T-cell (primary cell): ENCODE measurements at regions not wholly inside any gene's neighbourhood (a gene's known extent, or its start where the extent isn't known, plus 50 kb on each side); places are given as distances from the start of the nearest gene placed in this dataset.

Experiments used
- ATAC-seq, 4 experiments: fragments of 200-7000 bp in 3 of 4; fragments of 150-1000 bp in 1 of 4; cut with Tn5 transposase; replicated peaks in 1 of 4; 1 replicate in 3 of 4; 2 replicates in 1 of 4; pipeline ENCODE4 v1.10.0; 2021; ENCODE audit warnings: moderate library complexity in 3 of 4, mild to moderate bottlenecking in 2 of 4, moderate number of reproducible peaks in 1 of 4
- CTCF ChIA-PET, 2 donors: fragments of 300-600 bp; sonication (Branson Sonifier 250); formaldehyde crosslinking; loops; one replicate each; lab custom pipeline; 2022; ENCODE audit warnings: antibody characterized with exemption in 2 of 2; lab: Charles Lee
- POLR2A ChIA-PET, 2 donors: fragments of 300-600 bp; sonication (Branson Sonifier 250); formaldehyde crosslinking; loops; one replicate each; lab custom pipeline; 2022; ENCODE audit warnings: antibody characterized with exemption in 2 of 2; lab: Charles Lee
- DNase-seq, 35 experiments: peaks; one replicate each; pipeline versions ENCODE4 v3.0.0 to v3.0.0-alpha.2; 2013 to 2023
- H3K27ac ChIP-seq: one replicate; pipeline ENCODE4 v1.5.1; 2013; ENCODE audit warnings: low read length
- H3K27me3 ChIP-seq, 2 experiments: replicated peaks in 1 of 2; 1 replicate in 1 of 2; 2 replicates in 1 of 2; pipeline versions ENCODE4 v1.6.1 to v1.7.0; 2013; ENCODE audit warnings: low read length in 1 of 2, mixed read lengths in 1 of 2; ENCODE audit not compliant: control insufficient read depth in 2 of 2, insufficient read depth in 2 of 2; ENCODE audit errors: extremely low read depth in 1 of 2
- H3K36me3 ChIP-seq, 2 donors: 1 replicate in 1 of 2; 2 replicates in 1 of 2; pipeline versions ENCODE4 v1.6.1 to v1.7.0; 2013; ENCODE audit warnings: low read length in 1 of 2; ENCODE audit not compliant: control insufficient read depth in 2 of 2, insufficient read depth in 1 of 2; ENCODE audit errors: extremely low read depth in 1 of 2
- H3K4me1 ChIP-seq, 2 experiments: 1 replicate in 1 of 2; 2 replicates in 1 of 2; pipeline versions ENCODE4 v1.6.1 to v1.7.0; 2013; ENCODE audit warnings: low read length in 2 of 2, mixed read lengths in 1 of 2; ENCODE audit not compliant: insufficient read depth in 2 of 2, control insufficient read depth in 1 of 2; ENCODE audit errors: extremely low read depth in 1 of 2
- H3K4me3 ChIP-seq, 2 donors: 1 replicate in 1 of 2; 2 replicates in 1 of 2; pipeline versions ENCODE4 v1.5.1 to v1.7.0; 2013; ENCODE audit warnings: mild to moderate bottlenecking in 2 of 2, low read length in 1 of 2, moderate library complexity in 1 of 2; ENCODE audit not compliant: control insufficient read depth in 1 of 2; ENCODE audit errors: extremely low read depth in 1 of 2
- H3K9me3 ChIP-seq: 2 replicates; pipeline ENCODE4 v1.7.0; 2013
- H3K27ac Mint-ChIP-seq, 2 donors: one replicate each; pipeline ENCODE4 v1.8.0; 2020 to 2021; ENCODE audit warnings: mild to moderate bottlenecking in 2 of 2, mixed read lengths in 2 of 2
- H3K27me3 Mint-ChIP-seq, 2 donors: one replicate each; pipeline ENCODE4 v1.8.0; 2021 to 2022; ENCODE audit warnings: mixed read lengths in 2 of 2
- H3K36me3 Mint-ChIP-seq: one replicate; pipeline ENCODE4 v1.8.0; 2021; ENCODE audit warnings: mixed read lengths
- H3K4me1 Mint-ChIP-seq, 3 donors: one replicate each; pipeline ENCODE4 v1.8.0; 2020 to 2022; ENCODE audit warnings: mixed read lengths in 3 of 3, mild to moderate bottlenecking in 1 of 3
- H3K4me3 Mint-ChIP-seq, 3 donors: one replicate each; pipeline ENCODE4 v1.8.0; 2020 to 2022; ENCODE audit warnings: mild to moderate bottlenecking in 3 of 3, mixed read lengths in 3 of 3, moderate library complexity in 3 of 3
- H3K9me3 Mint-ChIP-seq, 3 donors: one replicate each; pipeline ENCODE4 v1.8.0; 2020 to 2022; ENCODE audit warnings: mixed read lengths in 3 of 3
- WGBS: methylation state at CpG from one replicate; pipeline ENCODE4 v1.1.5; 2013; ENCODE audit warnings: missing lambda C conversion rate; ENCODE audit not compliant: insufficient coverage; 5-methylcytosine and 5-hydroxymethylcytosine counted together

DNA sequence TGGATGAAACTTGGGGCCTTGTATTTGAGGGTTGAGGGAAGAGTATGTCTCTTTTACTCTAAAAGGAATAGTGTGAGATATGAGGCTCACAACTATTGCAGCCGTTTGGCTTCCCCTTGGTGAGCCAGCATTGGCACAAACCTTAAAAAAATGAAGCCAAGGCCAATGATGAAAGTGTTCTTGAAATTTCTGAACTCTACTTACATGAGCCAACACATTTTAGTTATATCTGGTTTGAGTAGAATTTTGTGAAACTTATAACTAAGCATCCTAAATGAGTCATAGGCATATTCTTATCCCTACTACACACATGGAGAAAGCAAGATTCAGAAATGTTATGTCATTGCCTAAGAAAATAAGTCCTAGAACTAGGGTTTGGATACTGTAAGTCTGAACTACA lies 55.3 kb upstream of the ACSS3 start:
- Mint-ChIP-seq H3K4me3 (no peak overlapping the region), H3K9me3 (peaks cover 0 to 4% (median 0%) of the 10 kb centered on the region in 3 donors), H3K4me1 (no peaks in the 10 kb centered on the region), H3K27me3 (no peaks in the 10 kb centered on the region), H3K27ac (no peak overlapping the region), H3K36me3 (no peaks in the 10 kb centered on the region)
- Histone ChIP-seq H3K27ac (no peak overlapping the region), H3K4me1 (no peaks in the 10 kb centered on the region), H3K9me3 (no peaks in the 10 kb centered on the region), H3K27me3 (no peaks in the 10 kb centered on the region), H3K36me3 (no peaks in the 10 kb centered on the region), H3K4me3 (no peak overlapping the region)
- ChIA-PET POLR2A (no interaction called here), CTCF (no interaction called here)
- DNase-seq (no peak), ATAC-seq (no peak)
- WGBS = no CpG with 5 or more reads among the region's 1 CpG

DNA sequence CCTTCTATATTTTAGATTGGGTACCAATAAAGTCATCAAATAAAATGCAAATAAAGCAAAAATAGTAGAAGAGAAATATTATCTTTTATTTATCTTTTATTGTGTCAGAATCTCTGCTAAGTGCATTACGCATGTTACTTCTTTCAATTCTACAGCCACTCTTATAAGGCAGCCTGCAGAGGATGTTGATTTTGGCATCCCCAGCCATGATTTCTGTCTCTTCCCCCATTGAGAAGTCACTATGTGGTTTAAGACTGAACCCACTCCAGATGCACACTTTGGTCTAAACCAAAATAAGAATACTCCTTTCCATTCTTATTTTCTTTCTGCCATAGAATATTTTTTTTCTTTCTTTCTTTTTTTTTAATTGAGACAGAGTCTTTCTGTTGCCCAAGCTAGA lies 56.0 kb upstream of the ACSS3 start:
- ATAC-seq = no peak
- H3K4me1 ChIP-seq = no peaks in the 10 kb centered on the region
- ChIA-PET POLR2A (no interaction called here), CTCF (no interaction called here)
- peaks cover 0 to 4% (median 0%) of the 10 kb centered on the region in 3 donors for H3K9me3 Mint-ChIP-seq
- H3K27ac ChIP-seq = no peak overlapping the region
- H3K4me3 Mint-ChIP-seq = no peak overlapping the region
- no peaks in the 10 kb centered on the region for H3K36me3 Mint-ChIP-seq
- WGBS = no CpG with 5 or more reads among the region's 1 CpG
- H3K27me3 Mint-ChIP-seq = no peaks in the 10 kb centered on the region
- no peaks in the 10 kb centered on the region for H3K36me3 ChIP-seq
- H3K27me3 ChIP-seq = no peaks in the 10 kb centered on the region
- DNase-seq = no peak
- no peaks in the 10 kb centered on the region for H3K9me3 ChIP-seq
- H3K4me1 Mint-ChIP-seq = no peaks in the 10 kb centered on the region
- no peak overlapping the region for H3K4me3 ChIP-seq
- H3K27ac Mint-ChIP-seq = no peak overlapping the region

DNA sequence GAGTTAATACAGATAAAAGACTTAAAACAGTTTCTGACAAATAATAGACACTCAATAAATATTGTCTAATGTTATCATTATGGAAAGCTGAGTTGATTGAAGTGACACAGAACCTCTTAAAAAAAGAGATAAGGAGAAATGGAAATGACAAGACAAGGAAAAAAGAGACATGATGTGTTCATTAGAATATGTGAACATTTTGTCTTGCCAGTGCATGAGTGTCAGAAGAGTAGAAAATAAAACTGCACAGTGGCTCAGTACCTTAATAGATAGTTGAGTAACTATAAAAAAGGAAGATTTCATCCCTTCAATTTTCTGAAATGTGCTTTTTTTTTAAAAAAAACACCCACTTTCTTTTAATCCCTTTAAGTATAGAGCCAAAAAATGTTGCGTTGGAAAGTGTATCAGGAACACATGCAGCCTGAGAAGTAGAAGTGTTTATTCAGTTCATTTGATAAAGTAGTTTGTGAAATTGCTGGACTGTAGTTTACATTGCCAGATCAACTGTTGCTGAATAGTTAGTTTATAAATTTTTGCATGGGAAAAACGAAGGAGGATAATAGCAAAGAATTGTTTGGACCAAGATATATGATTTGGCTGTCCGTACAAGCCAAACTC lies 56.6 kb upstream of the ACSS3 start:
- Histone ChIP-seq H3K4me1 (no peaks in the 10 kb centered on the region), H3K36me3 (no peaks in the 10 kb centered on the region), H3K27ac (no peak overlapping the region), H3K4me3 (no peak overlapping the region), H3K27me3 (no peaks in the 10 kb centered on the region), H3K9me3 (no peaks in the 10 kb centered on the region)
- no peaks in the 10 kb centered on the region for H3K4me1 Mint-ChIP-seq
- 50% methylated on average over 2 of the region's 3 CpGs for WGBS
- H3K27ac Mint-ChIP-seq = no peak overlapping the region
- H3K27me3 Mint-ChIP-seq = no peaks in the 10 kb centered on the region
- ChIA-PET POLR2A (no interaction called here), CTCF (interaction anchor here in 1 of 2 donors (0.7 kb wide), 1 partner anchor 130 kb away, joined by 3 read pairs; no protein-coding TSS in a partner anchor)
- DNase-seq = no peak
- H3K9me3 Mint-ChIP-seq = peaks cover 0 to 4% (median 0%) of the 10 kb centered on the region in 3 donors
- no peak for ATAC-seq
- no peak overlapping the region for H3K4me3 Mint-ChIP-seq
- H3K36me3 Mint-ChIP-seq = no peaks in the 10 kb centered on the region

DNA sequence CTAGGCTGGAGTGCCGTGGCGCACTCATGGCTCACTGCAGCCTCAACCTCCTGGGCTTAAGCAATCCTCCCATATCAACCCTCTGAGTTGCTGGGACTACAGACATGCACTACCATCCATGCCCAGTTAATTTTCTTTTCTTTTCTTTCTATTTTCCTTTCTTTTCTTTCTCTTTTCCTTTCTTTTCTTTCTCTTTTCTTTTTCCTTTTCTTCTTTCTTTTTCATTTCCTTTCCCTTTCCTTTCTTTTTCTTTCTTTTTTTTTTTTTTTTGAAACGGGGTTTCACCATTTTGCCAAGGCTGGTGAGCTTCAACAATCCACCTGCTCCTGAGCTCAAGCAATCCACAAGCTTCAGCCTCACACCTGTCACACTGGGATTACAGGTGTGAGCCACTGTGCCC lies 60.1 kb upstream of the ACSS3 start:
- Mint-ChIP-seq H3K9me3 (peaks cover 4 to 11% (median 7%) of the 10 kb centered on the region in 3 donors), H3K36me3 (no peaks in the 10 kb centered on the region), H3K4me1 (no peaks in the 10 kb centered on the region), H3K27me3 (no peaks in the 10 kb centered on the region), H3K27ac (no peak overlapping the region), H3K4me3 (no peak overlapping the region)
- ATAC-seq (no peak), DNase-seq (no peak)
- no peak overlapping the region for H3K4me3 ChIP-seq
- H3K27me3 ChIP-seq = no peaks in the 10 kb centered on the region
- WGBS = no CpG with 5 or more reads among the region's 3 CpGs
- H3K4me1 ChIP-seq = no peaks in the 10 kb centered on the region
- H3K27ac ChIP-seq = no peak overlapping the region
- ChIA-PET CTCF (no interaction called here), POLR2A (no interaction called here)
- no peaks in the 10 kb centered on the region for H3K36me3 ChIP-seq
- no peaks in the 10 kb centered on the region for H3K9me3 ChIP-seq

DNA sequence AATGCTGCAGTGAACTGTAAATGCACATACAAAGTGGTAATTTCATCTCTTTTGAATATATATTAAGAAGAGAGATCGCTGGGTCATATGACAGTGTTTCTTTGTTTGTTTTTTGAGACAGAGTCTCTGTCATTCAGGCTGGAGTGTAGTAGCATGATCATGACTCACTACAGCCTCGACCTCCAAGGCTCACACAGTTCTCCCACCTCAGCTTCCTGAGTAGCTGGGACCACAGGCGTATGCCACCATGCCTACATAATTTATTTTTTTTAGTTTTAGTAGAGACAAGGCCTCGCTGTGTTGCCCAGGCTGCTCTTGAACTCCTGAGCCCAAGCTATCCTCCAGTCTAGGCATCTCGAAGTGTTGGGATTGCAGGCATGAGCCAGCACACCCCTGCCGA lies 62.4 kb upstream of the ACSS3 start:
- no peaks in the 10 kb centered on the region for H3K27me3 Mint-ChIP-seq
- no peak overlapping the region for H3K27ac Mint-ChIP-seq
- H3K27ac ChIP-seq = no peak overlapping the region
- ATAC-seq (no peak), DNase-seq (no peak)
- POLR2A ChIA-PET = no interaction called here
- H3K4me1 Mint-ChIP-seq = no peaks in the 10 kb centered on the region
- H3K27me3 ChIP-seq = no peaks in the 10 kb centered on the region
- H3K4me1 ChIP-seq = no peaks in the 10 kb centered on the region
- H3K9me3 ChIP-seq = no peaks in the 10 kb centered on the region
- no peak overlapping the region for H3K4me3 Mint-ChIP-seq
- H3K4me3 ChIP-seq = no peak overlapping the region
- 67% methylated on average over 2 of the region's 6 CpGs for WGBS
- H3K36me3 Mint-ChIP-seq = no peaks in the 10 kb centered on the region
- CTCF ChIA-PET = no interaction called here
- H3K9me3 Mint-ChIP-seq = peaks cover 4 to 12% (median 11%) of the 10 kb centered on the region in 3 donors
- H3K36me3 ChIP-seq = no peaks in the 10 kb centered on the region

DNA sequence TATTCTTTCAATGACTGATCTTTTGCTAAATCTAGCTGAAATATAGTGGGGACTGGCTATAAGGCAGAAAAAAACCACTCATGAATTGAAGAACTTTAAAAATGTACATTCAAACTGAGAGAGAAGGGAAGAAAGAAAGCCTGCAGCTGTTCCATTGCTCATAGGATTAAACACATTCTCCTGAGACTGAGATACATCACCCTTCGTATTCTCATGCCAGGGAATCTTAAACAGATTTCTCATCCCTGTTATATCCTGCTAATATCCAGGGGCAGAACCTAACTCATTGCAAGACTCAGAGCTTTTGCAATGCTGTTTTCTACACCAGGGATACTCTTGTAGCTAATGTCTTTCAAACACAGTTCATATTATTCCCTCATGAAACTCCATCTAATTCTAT lies 67.2 kb upstream of the ACSS3 start:
- no peak overlapping the region for H3K27ac Mint-ChIP-seq
- Histone ChIP-seq H3K4me1 (no peaks in the 10 kb centered on the region), H3K27ac (no peak overlapping the region), H3K9me3 (no peaks in the 10 kb centered on the region), H3K36me3 (no peaks in the 10 kb centered on the region), H3K27me3 (no peaks in the 10 kb centered on the region), H3K4me3 (no peak overlapping the region)
- H3K27me3 Mint-ChIP-seq = no peaks in the 10 kb centered on the region
- no peaks in the 10 kb centered on the region for H3K4me1 Mint-ChIP-seq
- H3K36me3 Mint-ChIP-seq = no peaks in the 10 kb centered on the region
- ATAC-seq = no peak
- H3K4me3 Mint-ChIP-seq = no peak overlapping the region
- CTCF ChIA-PET = no interaction called here
- 33% methylated on average over 1 of the region's 1 CpG for WGBS
- DNase-seq = no peak
- H3K9me3 Mint-ChIP-seq = peaks cover 0 to 13% (median 10%) of the 10 kb centered on the region in 3 donors
- POLR2A ChIA-PET = no interaction called here

DNA sequence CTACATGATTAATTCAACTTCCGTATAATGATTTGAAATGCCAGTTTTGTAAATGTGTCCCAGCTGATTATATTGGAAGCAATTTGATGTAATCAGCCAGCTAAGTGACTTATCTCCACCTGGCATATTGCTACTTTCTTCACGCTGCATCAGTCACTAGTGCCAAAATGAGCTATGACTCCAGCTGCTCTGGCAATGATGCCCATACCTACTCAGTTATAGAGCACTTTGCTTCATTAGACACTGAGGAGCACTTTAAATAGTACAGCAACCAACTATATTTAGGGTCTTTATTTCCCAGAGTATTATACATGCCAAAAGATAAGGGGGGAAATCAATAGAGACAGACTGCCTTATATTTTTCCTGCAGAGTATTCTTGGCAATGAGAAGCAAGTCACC lies 67.9 kb upstream of the LIN7A start:
- no peaks in the 10 kb centered on the region for H3K4me1 Mint-ChIP-seq
- POLR2A ChIA-PET = no interaction called here
- H3K36me3 Mint-ChIP-seq = no peaks in the 10 kb centered on the region
- H3K27me3 ChIP-seq = no peaks in the 10 kb centered on the region
- 83% methylated on average over 1 of the region's 2 CpGs for WGBS
- CTCF ChIA-PET = no interaction called here
- no peaks in the 10 kb centered on the region for H3K36me3 ChIP-seq
- H3K27ac Mint-ChIP-seq = no peak overlapping the region
- H3K4me3 ChIP-seq = no peak overlapping the region
- H3K9me3 ChIP-seq = no peaks in the 10 kb centered on the region
- peaks cover 0 to 9% (median 5%) of the 10 kb centered on the region in 3 donors for H3K9me3 Mint-ChIP-seq
- H3K4me3 Mint-ChIP-seq = no peak overlapping the region
- no peaks in the 10 kb centered on the region for H3K27me3 Mint-ChIP-seq
- no peak overlapping the region for H3K27ac ChIP-seq
- ATAC-seq (no peak), DNase-seq (no peak)
- H3K4me1 ChIP-seq = no peaks in the 10 kb centered on the region
